T1000 (cell line): ENCODE measurements at regions not wholly inside any gene's neighbourhood (a gene's known extent, or its start where the extent isn't known, plus 50 kb on each side); places are given as distances from the start of the nearest gene placed in this dataset.

Experiments used
- DNase-seq: peaks from one replicate; lab custom pipeline; 2025; ENCODE audit warnings: mixed read lengths; lab: John Stamatoyannopoulos, UW

- DNase-seq: no peak
Observed at GRCh38 chr3:161555320-161555719, 58.7 kb downstream of the OTOL1 start.

- no peak for DNase-seq
Observed at GRCh38 chr3:161556533-161556932, 59.9 kb downstream of the OTOL1 start.

- DNase-seq: no peak
Observed at GRCh38 chr3:161556941-161557340, 60.3 kb downstream of the OTOL1 start.

- no peak for DNase-seq
Observed at GRCh38 chr3:161557445-161558150, 61.0 kb downstream of the OTOL1 start.

- DNase-seq: no peak
Observed at GRCh38 chr3:161558236-161558635, 61.6 kb downstream of the OTOL1 start.

GRCh38 chr3:161559177-161559998 lies 62.8 kb downstream of the OTOL1 start:
- DNase-seq: no peak

- DNase-seq: no peak
Observed at GRCh38 chr3:161560008-161560637, 63.5 kb downstream of the OTOL1 start.

GRCh38 chr3:161567577-161568361 lies 71.2 kb downstream of the OTOL1 start:
- no peak for DNase-seq

GRCh38 chr3:161568671-161569070 lies 72.1 kb downstream of the OTOL1 start:
- DNase-seq: no peak

GRCh38 chr3:161571951-161572350 lies 75.3 kb downstream of the OTOL1 start:
- DNase-seq: no peak

- no peak for DNase-seq
Observed at GRCh38 chr3:161573136-161573535, 76.5 kb downstream of the OTOL1 start.

- no peak for DNase-seq
Observed at GRCh38 chr3:161575901-161576300, 79.3 kb downstream of the OTOL1 start.

GRCh38 chr3:161576311-161576710 lies 79.7 kb downstream of the OTOL1 start:
- no peak for DNase-seq

GRCh38 chr3:161576714-161577510 lies 80.3 kb downstream of the OTOL1 start:
- no peak for DNase-seq

- DNase-seq: no peak
Observed at GRCh38 chr3:161577662-161578061, 81.1 kb downstream of the OTOL1 start.

- no peak for DNase-seq
Observed at GRCh38 chr3:161579395-161580126, 83.0 kb downstream of the OTOL1 start.

GRCh38 chr3:161585922-161586321 lies 89.3 kb downstream of the OTOL1 start:
- no peak for DNase-seq

GRCh38 chr3:161586556-161587235 lies 90.1 kb downstream of the OTOL1 start:
- DNase-seq: no peak

- no peak for DNase-seq
Observed at GRCh38 chr3:161598639-161599038, 102.0 kb downstream of the OTOL1 start.

GRCh38 chr3:161599697-161600096 lies 103.1 kb downstream of the OTOL1 start:
- DNase-seq: no peak
